Mucosa of descending colon (tissue), 3 donors: ENCODE measurements at regions not wholly inside any gene's neighbourhood (a gene's known extent, or its start where the extent isn't known, plus 50 kb on each side); places are given as distances from the start of the nearest gene placed in this dataset.

Experiments
- ATAC-seq: fragments of 200-7000 bp; cut with Tn5 transposase; one replicate; pipeline ENCODE4 v1.9.1; 2020; ENCODE audit warnings: mild to moderate bottlenecking, moderate library complexity
- DNase-seq, 3 donors: peaks; one replicate each; pipeline ENCODE4 v3.0.0-alpha.2; 2020
- H3K36me3 ChIP-seq: fragments of 200-600 bp; one replicate; pipeline ENCODE4 v1.8.0; 2021; ENCODE audit warnings: low read depth, mild to moderate bottlenecking
- H3K4me1 ChIP-seq: fragments of 200-600 bp; one replicate; pipeline ENCODE4 v1.8.0; 2021; ENCODE audit warnings: low read depth, mild to moderate bottlenecking
- H3K4me3 ChIP-seq: fragments of 200-600 bp; one replicate; pipeline ENCODE4 v1.8.0; 2021; ENCODE audit warnings: mild to moderate bottlenecking
- H3K9me3 ChIP-seq: fragments of 200-600 bp; one replicate; pipeline ENCODE4 v1.8.0; 2021; ENCODE audit warnings: mild to moderate bottlenecking
- intact Hi-C, 2 donors: fragments of 100-400 bp; cut with DNase I in 1 of 2; cut with micrococcal nuclease in 1 of 2; formaldehyde crosslinking; loops; one replicate each; pipeline versions ENCODE4 v1.11.0 to v1.11.1; 2022; cut with DNase I, micrococcal nuclease
- TF ChIP-seq, protein P1 (sequence below): fragments of 200-600 bp; IDR thresholded peaks from one replicate; pipeline ENCODE4 v1.8.0; 2022; ENCODE audit warnings: antibody characterized with exemption, mild to moderate bottlenecking
- donor health status: DM: no; HTN: no; CAD: no; lungs with moderate emphysema.
- donor health status: DM: no; HTN: no; CAD: no.
- donor health status: DM: no; HTN: yes; CAD: no.

DNA sequence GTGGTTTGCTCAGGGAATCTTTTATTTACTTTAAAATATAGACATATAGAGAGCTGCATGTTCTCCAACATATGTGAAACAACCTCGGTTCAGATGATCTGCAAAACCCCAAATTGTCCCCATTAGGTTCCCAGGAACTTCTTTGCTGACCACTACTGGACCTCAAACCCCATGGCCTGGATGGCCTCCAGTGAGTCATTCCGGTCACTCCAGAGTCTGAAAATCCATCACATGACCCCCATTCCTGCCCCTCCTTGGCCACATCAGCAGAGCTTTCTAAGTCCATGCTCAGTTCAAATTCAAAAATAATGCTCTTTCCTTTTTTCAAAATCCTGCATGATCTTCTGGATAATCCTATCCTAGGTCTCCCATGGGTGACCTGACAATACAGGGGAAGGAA lies 271.0 kb downstream of the TNS1 start:
- ATAC-seq (no peak), DNase-seq (no peak)
- Histone ChIP-seq H3K4me3 (no peak overlapping the region), H3K9me3 (no peaks in the 10 kb centered on the region), H3K36me3 (no peaks in the 10 kb centered on the region), H3K4me1 (no peaks in the 10 kb centered on the region)
- TF ChIP-seq, protein P1, sequence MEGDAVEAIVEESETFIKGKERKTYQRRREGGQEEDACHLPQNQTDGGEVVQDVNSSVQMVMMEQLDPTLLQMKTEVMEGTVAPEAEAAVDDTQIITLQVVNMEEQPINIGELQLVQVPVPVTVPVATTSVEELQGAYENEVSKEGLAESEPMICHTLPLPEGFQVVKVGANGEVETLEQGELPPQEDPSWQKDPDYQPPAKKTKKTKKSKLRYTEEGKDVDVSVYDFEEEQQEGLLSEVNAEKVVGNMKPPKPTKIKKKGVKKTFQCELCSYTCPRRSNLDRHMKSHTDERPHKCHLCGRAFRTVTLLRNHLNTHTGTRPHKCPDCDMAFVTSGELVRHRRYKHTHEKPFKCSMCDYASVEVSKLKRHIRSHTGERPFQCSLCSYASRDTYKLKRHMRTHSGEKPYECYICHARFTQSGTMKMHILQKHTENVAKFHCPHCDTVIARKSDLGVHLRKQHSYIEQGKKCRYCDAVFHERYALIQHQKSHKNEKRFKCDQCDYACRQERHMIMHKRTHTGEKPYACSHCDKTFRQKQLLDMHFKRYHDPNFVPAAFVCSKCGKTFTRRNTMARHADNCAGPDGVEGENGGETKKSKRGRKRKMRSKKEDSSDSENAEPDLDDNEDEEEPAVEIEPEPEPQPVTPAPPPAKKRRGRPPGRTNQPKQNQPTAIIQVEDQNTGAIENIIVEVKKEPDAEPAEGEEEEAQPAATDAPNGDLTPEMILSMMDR: no peak
- intact Hi-C loops: no loop called here

DNA sequence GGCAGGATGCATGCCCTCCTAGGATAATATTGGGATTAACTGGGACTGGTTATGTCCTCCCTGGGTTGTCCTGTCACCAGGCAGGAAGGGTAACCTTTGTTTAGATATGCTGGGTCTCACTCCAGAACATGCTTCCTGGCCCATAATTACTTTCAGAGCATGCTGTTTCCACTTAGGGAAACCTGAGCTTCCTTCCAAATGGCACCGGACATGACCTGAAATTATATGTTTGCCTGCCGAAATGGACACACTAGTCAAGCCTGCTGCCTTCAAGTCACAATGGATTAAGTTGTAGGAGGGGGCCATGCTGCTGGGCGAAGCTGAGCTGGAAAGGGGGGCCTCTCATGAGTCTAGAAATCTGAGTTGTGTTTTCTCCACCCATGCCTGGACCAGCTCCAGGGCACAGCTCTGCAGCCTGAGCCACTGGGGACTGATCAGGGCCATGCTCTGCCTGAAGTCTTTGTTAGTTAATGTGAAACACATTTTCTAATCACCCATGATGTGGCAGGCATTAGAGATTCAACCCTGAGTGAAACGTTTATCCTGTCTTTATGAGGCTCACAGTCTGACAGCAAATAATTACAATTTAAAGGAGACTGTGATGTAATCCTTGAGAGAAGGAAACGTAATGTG lies 273.3 kb downstream of the TNS1 start:
- Histone ChIP-seq H3K4me3 (no peak overlapping the region), H3K9me3 (no peaks in the 10 kb centered on the region), H3K36me3 (no peaks in the 10 kb centered on the region), H3K4me1 (no peaks in the 10 kb centered on the region)
- TF ChIP-seq, protein P1: no peak
- intact Hi-C loops: no loop called here
- DNase-seq (no peak), ATAC-seq (no peak)

DNA sequence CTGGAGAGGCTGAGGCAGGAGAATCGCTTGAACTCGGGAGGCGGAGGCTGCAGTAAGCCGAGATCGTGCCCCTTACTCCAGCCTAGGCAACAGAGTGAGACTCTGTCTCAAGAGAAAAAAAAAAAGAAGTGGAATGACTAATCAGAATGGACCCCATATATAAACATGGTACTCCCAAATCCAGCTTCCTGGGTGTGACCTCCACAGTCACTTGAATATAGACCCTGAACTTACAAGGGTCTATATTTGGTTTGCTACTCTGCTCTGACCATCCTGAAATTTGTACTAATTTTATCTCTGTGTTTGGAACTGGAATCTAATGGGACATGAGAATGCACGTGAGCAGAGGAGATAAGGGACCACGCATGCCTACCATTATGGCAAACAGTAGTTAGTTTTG lies 275.0 kb downstream of the TNS1 start:
- Histone ChIP-seq H3K9me3 (no peaks in the 10 kb centered on the region), H3K4me1 (no peaks in the 10 kb centered on the region), H3K4me3 (no peak overlapping the region), H3K36me3 (no peaks in the 10 kb centered on the region)
- TF ChIP-seq, protein P1: no peak
- DNase-seq: no peak
- intact Hi-C loops: no loop called here
- ATAC-seq: no peak

DNA sequence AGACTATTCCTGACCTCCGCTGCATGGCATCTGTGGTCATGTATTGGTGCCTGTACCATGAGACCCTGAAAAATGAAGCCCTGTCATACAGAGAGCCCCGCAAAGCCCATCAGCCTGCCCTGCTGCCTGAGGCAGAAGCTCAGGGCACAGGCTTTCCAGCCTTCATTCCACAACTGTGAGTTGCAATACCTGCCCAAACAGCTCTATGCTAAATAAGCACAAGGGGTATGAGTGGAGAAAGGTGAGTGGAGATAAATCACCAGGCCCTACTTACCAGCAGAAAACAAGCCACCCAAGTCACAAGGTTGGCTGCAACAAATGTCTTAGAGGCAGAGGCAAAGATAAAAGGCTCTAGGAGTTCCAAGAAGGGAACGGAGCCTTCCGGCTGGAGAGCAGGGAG lies 277.4 kb downstream of the TNS1 start:
- no peak overlapping the region for H3K4me3 ChIP-seq
- TF ChIP-seq, protein P1: no peak
- no peak for DNase-seq
- intact Hi-C loops: no loop called here
- H3K9me3 ChIP-seq: no peaks in the 10 kb centered on the region
- no peaks in the 10 kb centered on the region for H3K36me3 ChIP-seq
- ATAC-seq: no peak
- no peaks in the 10 kb centered on the region for H3K4me1 ChIP-seq

DNA sequence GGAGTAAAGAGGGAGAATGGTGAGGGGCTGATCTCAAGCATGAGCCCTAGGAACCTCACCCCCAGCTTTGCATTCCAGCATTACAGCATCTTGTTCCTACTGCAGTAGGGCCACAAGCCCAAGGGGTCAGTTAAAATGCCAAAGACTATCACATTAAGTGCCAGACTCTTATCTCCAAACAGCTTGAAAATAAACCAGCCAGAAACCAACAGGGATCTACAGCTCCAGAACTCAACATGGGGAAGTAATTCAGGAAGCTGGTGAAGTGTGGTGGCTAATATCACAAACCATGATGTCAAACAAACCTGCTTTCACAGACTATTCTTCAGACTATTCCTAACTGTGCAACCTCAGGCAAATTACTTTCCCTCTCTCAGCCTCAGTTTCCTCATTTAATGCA lies 278.3 kb downstream of the TNS1 start:
- Histone ChIP-seq H3K36me3 (no peaks in the 10 kb centered on the region), H3K9me3 (no peaks in the 10 kb centered on the region), H3K4me3 (no peak overlapping the region), H3K4me1 (no peaks in the 10 kb centered on the region)
- DNase-seq (no peak), ATAC-seq (no peak)
- intact Hi-C loops: no loop called here
- TF ChIP-seq, protein P1: no peak

DNA sequence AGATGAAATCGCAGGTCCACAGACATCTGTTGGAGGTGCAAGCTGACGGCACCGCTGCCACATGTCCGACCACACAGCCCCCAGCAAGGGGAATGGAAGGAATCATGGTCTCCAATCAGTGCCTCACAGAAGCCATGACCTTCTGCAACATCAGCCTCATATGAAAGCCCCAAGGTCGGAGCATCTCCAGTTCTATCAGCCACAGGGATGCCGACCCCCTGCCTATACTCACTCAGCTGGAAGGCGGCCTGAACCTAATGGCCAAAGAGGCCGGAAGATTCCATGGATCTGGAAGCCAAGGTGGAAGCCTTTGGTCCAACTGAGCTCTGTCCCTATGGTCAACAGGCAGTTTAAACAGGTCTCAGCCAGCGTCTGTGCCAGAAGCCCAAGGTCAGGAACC lies 278.8 kb downstream of the TNS1 start:
- ATAC-seq (no peak), DNase-seq (no peak)
- Histone ChIP-seq H3K9me3 (no peaks in the 10 kb centered on the region), H3K4me3 (no peak overlapping the region), H3K4me1 (no peaks in the 10 kb centered on the region), H3K36me3 (no peaks in the 10 kb centered on the region)
- TF ChIP-seq, protein P1: no peak
- intact Hi-C loops: no loop called here
